Neural progenitor cell (in vitro differentiated cells): ENCODE measurements at regions not wholly inside any gene's neighbourhood (a gene's known extent, or its start where the extent isn't known, plus 50 kb on each side); places are given as distances from the start of the nearest gene placed in this dataset.

Experiments
- DNase-seq: peaks from one replicate; pipeline ENCODE4 v3.0.0-alpha.2; 2016; ENCODE audit warnings: low spot score
- H2AFZ ChIP-seq: fragments of 200-600 bp; sonication (generic); replicated peaks from 2 replicates; pipeline ENCODE4 v1.6.1; 2016; ENCODE audit warnings: antibody characterized with exemption
- H3F3A ChIP-seq: fragments of 200-600 bp; sonication (generic); 2 replicates; pipeline ENCODE4 v1.6.1; 2016; ENCODE audit warnings: antibody characterized with exemption, low read depth
- H3K27ac ChIP-seq: fragments of 200-600 bp; sonication (generic); 2 replicates; pipeline ENCODE4 v1.5.1; 2016; ENCODE audit warnings: mild to moderate bottlenecking
- H3K27me3 ChIP-seq: fragments of 200-600 bp; sonication (generic); 2 replicates; pipeline ENCODE4 v1.6.1; 2016; ENCODE audit warnings: mild to moderate bottlenecking, moderate library complexity
- H3K36me3 ChIP-seq: fragments of 200-600 bp; sonication (generic); 2 replicates; pipeline ENCODE4 v1.5.1; 2016
- H3K4me1 ChIP-seq: fragments of 200-600 bp; sonication (generic); 2 replicates; pipeline ENCODE4 v1.6.1; 2016; ENCODE audit warnings: mixed run types
- H3K4me2 ChIP-seq: fragments of 200-600 bp; sonication (generic); 2 replicates; pipeline ENCODE4 v1.6.1; 2016
- H3K4me3 ChIP-seq: fragments of 200-600 bp; sonication (generic); 2 replicates; pipeline ENCODE4 v1.5.1; 2016
- H3K79me2 ChIP-seq: fragments of 200-600 bp; sonication (generic); 2 replicates; pipeline ENCODE4 v1.6.1; 2016; ENCODE audit warnings: low read depth
- H3K9ac ChIP-seq: fragments of 200-600 bp; sonication (generic); 2 replicates; pipeline ENCODE4 v1.6.1; 2016
- H3K9me3 ChIP-seq: fragments of 200-600 bp; sonication (generic); 2 replicates; pipeline ENCODE4 v1.5.1; 2016; ENCODE audit warnings: low read depth
- H4K20me1 ChIP-seq: fragments of 200-600 bp; sonication (generic); 2 replicates; pipeline ENCODE4 v1.6.1; 2016; ENCODE audit warnings: low read depth
- H3K27ac Mint-ChIP-seq: 3 replicates; pipeline ENCODE4 v1.8.0; 2021; ENCODE audit warnings: mixed read lengths
- H3K27me3 Mint-ChIP-seq: 2 replicates; pipeline ENCODE4 v1.8.0; 2022; ENCODE audit warnings: low read depth, mild to moderate bottlenecking, inconsistent platforms, moderate library complexity, mixed read lengths; ENCODE audit not compliant: insufficient read depth
- H3K36me3 Mint-ChIP-seq: 3 replicates; pipeline ENCODE4 v1.8.0; 2021; ENCODE audit warnings: mixed read lengths
- H3K4me1 Mint-ChIP-seq: 3 replicates; pipeline ENCODE4 v1.8.0; 2021; ENCODE audit warnings: mixed read lengths
- H3K4me3 Mint-ChIP-seq: 3 replicates; pipeline ENCODE4 v1.8.0; 2021; ENCODE audit warnings: mild to moderate bottlenecking, moderate library complexity, mixed read lengths
- H3K9me3 Mint-ChIP-seq: 3 replicates; pipeline ENCODE4 v1.8.0; 2020; ENCODE audit warnings: mixed read lengths
- EZH2 ChIP-seq: fragments of 200-600 bp; sonication (generic); IDR thresholded peaks from 2 replicates; pipeline ENCODE4 v1.6.1; 2017; ENCODE audit warnings: antibody characterized with exemption, mild to moderate bottlenecking, moderate library complexity
- EZH2phosphoT487 ChIP-seq: fragments of 200-600 bp; sonication (generic); IDR thresholded peaks from 2 replicates; pipeline ENCODE4 v1.6.1; 2017; ENCODE audit warnings: antibody characterized with exemption
- TF ChIP-seq, protein P1 (sequence below): fragments of 200-600 bp; sonication (generic); IDR thresholded peaks from 2 replicates; pipeline ENCODE4 v1.5.1; 2017; ENCODE audit warnings: antibody characterized with exemption, mild to moderate bottlenecking

DNA sequence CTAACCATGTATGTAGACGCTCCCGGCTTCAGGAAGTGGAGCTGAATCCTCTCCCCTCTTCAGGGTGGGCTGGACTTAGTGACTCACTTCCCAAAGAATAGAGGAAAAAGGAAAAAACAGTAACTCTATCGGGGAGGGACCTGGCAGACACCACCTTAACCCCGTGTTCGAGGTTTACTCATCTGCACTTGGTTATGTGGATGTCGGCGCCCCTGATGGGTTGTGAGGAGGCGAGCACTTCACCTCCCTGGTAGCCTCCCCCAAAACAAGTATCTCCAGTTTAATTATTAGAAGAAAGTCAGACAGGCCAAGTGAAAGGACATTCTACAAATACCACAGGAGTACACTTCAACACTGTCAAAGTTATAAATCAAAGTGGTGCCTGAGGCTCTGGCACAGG, 559.7 kb downstream of the TCERG1L start:
- Histone ChIP-seq H3K27me3 (no peaks in the 10 kb centered on the region), H3K9me3 (peaks cover 4% of the 10 kb centered on the region), H3K36me3 (no peaks in the 10 kb centered on the region), H3K4me1 (no peaks in the 10 kb centered on the region), H3K4me2 (no peak overlapping the region), H2AFZ (no peak overlapping the region), H3K79me2 (no peaks in the 10 kb centered on the region), H3K27ac (no peak overlapping the region), H4K20me1 (no peaks in the 10 kb centered on the region), H3K9ac (no peak overlapping the region), H3F3A (no peaks in the 10 kb centered on the region), H3K4me3 (no peak overlapping the region)
- Mint-ChIP-seq H3K27ac (no peak overlapping the region), H3K9me3 (peaks cover 4% of the 10 kb centered on the region), H3K4me1 (no peaks in the 10 kb centered on the region), H3K36me3 (no peaks in the 10 kb centered on the region), H3K27me3 (peaks cover 11% of the 10 kb centered on the region), H3K4me3 (no peak overlapping the region)
- TF ChIP-seq EZH2phosphoT487 (no peak), EZH2 (no peak)
- TF ChIP-seq, protein P1, sequence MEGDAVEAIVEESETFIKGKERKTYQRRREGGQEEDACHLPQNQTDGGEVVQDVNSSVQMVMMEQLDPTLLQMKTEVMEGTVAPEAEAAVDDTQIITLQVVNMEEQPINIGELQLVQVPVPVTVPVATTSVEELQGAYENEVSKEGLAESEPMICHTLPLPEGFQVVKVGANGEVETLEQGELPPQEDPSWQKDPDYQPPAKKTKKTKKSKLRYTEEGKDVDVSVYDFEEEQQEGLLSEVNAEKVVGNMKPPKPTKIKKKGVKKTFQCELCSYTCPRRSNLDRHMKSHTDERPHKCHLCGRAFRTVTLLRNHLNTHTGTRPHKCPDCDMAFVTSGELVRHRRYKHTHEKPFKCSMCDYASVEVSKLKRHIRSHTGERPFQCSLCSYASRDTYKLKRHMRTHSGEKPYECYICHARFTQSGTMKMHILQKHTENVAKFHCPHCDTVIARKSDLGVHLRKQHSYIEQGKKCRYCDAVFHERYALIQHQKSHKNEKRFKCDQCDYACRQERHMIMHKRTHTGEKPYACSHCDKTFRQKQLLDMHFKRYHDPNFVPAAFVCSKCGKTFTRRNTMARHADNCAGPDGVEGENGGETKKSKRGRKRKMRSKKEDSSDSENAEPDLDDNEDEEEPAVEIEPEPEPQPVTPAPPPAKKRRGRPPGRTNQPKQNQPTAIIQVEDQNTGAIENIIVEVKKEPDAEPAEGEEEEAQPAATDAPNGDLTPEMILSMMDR = no peak
- DNase-seq = no peak

DNA sequence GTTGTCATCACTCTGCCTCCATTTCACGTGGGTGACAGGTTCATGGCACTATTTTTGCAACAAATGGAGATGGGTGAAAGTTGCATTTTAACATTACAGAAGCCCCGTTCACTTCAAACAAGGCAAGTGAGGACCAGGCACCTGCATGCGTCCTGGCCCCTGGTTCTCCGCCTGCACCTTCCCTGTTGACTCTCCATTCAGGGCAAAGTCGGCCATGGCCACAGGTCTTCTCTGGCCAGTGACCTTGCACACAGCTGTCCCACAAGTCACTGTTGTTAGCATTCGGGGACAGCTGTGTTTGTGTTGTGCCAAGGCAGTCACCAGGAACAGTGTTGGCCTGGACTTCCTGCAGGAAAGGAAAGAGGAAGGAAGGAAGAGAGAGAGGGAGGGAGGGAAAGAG, 554.9 kb downstream of the TCERG1L start:
- Histone ChIP-seq H2AFZ (no peak overlapping the region), H3F3A (no peaks in the 10 kb centered on the region), H3K27me3 (no peaks in the 10 kb centered on the region), H3K27ac (no peak overlapping the region), H3K4me3 (no peak overlapping the region), H3K79me2 (no peaks in the 10 kb centered on the region), H3K9ac (no peak overlapping the region), H4K20me1 (no peaks in the 10 kb centered on the region), H3K4me1 (no peaks in the 10 kb centered on the region), H3K4me2 (no peak overlapping the region), H3K36me3 (no peaks in the 10 kb centered on the region), H3K9me3 (peaks cover 4% of the 10 kb centered on the region)
- DNase-seq = no peak
- H3K4me1 Mint-ChIP-seq = no peaks in the 10 kb centered on the region
- H3K9me3 Mint-ChIP-seq = peaks cover 7% of the 10 kb centered on the region
- H3K27me3 Mint-ChIP-seq = peaks cover 11% of the 10 kb centered on the region
- TF ChIP-seq EZH2phosphoT487 = no peak
- no peak for TF ChIP-seq EZH2
- TF ChIP-seq, protein P1 = no peak
- no peak overlapping the region for H3K4me3 Mint-ChIP-seq
- H3K36me3 Mint-ChIP-seq = no peaks in the 10 kb centered on the region
- H3K27ac Mint-ChIP-seq = no peak overlapping the region

DNA sequence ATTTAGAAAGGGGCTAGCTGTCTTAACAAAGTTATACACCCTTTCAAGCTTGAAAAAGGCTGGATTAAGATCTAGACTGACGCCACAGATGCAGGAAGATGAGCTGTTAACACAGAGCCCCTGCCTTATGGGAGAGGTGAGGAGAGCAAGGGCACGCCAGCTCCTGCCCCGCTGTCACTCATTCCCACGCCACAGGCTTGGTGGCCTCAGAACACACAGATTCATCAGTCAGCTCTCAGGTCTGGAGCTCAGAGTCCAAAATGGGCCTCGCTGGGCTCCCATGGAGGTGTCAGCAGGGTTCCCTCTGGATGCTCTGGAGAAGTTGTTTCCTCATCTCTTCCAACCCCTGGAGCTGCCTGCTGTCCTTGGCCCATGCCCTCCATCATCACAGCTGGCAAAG, 554.2 kb downstream of the TCERG1L start:
- Mint-ChIP-seq H3K4me3 (no peak overlapping the region), H3K36me3 (no peaks in the 10 kb centered on the region), H3K4me1 (no peaks in the 10 kb centered on the region), H3K27ac (no peak overlapping the region), H3K9me3 (peaks cover 7% of the 10 kb centered on the region), H3K27me3 (peaks cover 11% of the 10 kb centered on the region)
- Histone ChIP-seq H3K4me1 (no peaks in the 10 kb centered on the region), H3K4me3 (no peak overlapping the region), H3K79me2 (no peaks in the 10 kb centered on the region), H3F3A (no peaks in the 10 kb centered on the region), H4K20me1 (no peaks in the 10 kb centered on the region), H2AFZ (no peak overlapping the region), H3K27ac (no peak overlapping the region), H3K27me3 (no peaks in the 10 kb centered on the region), H3K9me3 (peaks cover 4% of the 10 kb centered on the region), H3K9ac (no peak overlapping the region), H3K4me2 (no peak overlapping the region), H3K36me3 (no peaks in the 10 kb centered on the region)
- no peak for TF ChIP-seq EZH2phosphoT487
- no peak for TF ChIP-seq EZH2
- TF ChIP-seq, protein P1 = no peak
- DNase-seq = no peak
